ENCODE measurements at regions not wholly inside any gene's neighbourhood (a gene's known extent, or its start where the extent isn't known, plus 50 kb on each side); places are given as distances from the start of the nearest gene placed in this dataset.

- intact Hi-C loops (cut with micrococcal nuclease) (no loop called here), dilution Hi-C loops (cut with MboI; ENCODE audit: extremely low pct_ligation_motif_present, low sequenced_read_pairs) (no loop called here)
- Histone ChIP-seq H3K4me1 (ENCODE audit: control insufficient read depth, extremely low read depth, insufficient read depth, low read length) (no peaks in the 10 kb centered on the region), H3K36me3 (ENCODE audit: control insufficient read depth in 2 of 2, extremely low read depth in 1 of 2, insufficient read depth in 2 of 2, low read length in 2 of 2) (no peaks in the 10 kb centered on the region), H3K4me3 (replicated peaks in 1 of 3; ENCODE audit: insufficient read depth in 1 of 3, low read depth in 1 of 3, low read length in 3 of 3) (no peak overlapping the region), H3K79me2 (ENCODE audit: control insufficient read depth, insufficient read depth, low read length) (no peaks in the 10 kb centered on the region), H3K9me3 (replicated peaks; ENCODE audit: control insufficient read depth, insufficient read depth, low read length) (no peaks in the 10 kb centered on the region), H3K9me1 (replicated peaks; ENCODE audit: control insufficient read depth, extremely low read depth, insufficient read depth, low read length) (no peaks in the 10 kb centered on the region), H3K27me3 (ENCODE audit: control insufficient read depth in 2 of 2, insufficient read depth in 2 of 2, low read length in 2 of 2) (no peaks in the 10 kb centered on the region), H3K9ac (replicated peaks; ENCODE audit: extremely low read depth, insufficient read depth, low read length) (no peak overlapping the region), H2AFZ (ENCODE audit: low read depth, low read length) (no peak overlapping the region), H3K4me2 (ENCODE audit: insufficient read depth, low read length) (no peak overlapping the region), H4K20me1 (replicated peaks; ENCODE audit: control insufficient read depth, extremely low read depth, insufficient read depth, low read length) (no peaks in the 10 kb centered on the region), H3K27ac (ENCODE audit: insufficient read depth, low read depth, low read length) (no peak overlapping the region)
- BruUV-seq (replicated peaks): no TSS peak
- ChIA-PET CTCF (no interaction called here), POLR2A (no interaction called here)
- DNase-seq (ENCODE audit: low read depth, low spot score): no peak
- TF ChIP-seq, protein P1, sequence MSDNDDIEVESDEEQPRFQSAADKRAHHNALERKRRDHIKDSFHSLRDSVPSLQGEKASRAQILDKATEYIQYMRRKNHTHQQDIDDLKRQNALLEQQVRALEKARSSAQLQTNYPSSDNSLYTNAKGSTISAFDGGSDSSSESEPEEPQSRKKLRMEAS (IDR thresholded peaks at IDR 0.05; ENCODE audit: insufficient read depth, insufficient read length): no peak
- TF ChIP-seq MYC (IDR thresholded peaks at IDR 0.05; ENCODE audit: low read depth, low read length): no peak
- TF ChIP-seq, protein P2, sequence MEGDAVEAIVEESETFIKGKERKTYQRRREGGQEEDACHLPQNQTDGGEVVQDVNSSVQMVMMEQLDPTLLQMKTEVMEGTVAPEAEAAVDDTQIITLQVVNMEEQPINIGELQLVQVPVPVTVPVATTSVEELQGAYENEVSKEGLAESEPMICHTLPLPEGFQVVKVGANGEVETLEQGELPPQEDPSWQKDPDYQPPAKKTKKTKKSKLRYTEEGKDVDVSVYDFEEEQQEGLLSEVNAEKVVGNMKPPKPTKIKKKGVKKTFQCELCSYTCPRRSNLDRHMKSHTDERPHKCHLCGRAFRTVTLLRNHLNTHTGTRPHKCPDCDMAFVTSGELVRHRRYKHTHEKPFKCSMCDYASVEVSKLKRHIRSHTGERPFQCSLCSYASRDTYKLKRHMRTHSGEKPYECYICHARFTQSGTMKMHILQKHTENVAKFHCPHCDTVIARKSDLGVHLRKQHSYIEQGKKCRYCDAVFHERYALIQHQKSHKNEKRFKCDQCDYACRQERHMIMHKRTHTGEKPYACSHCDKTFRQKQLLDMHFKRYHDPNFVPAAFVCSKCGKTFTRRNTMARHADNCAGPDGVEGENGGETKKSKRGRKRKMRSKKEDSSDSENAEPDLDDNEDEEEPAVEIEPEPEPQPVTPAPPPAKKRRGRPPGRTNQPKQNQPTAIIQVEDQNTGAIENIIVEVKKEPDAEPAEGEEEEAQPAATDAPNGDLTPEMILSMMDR (IDR thresholded peaks at IDR 0.05; ENCODE audit: extremely low read depth in 1 of 2, insufficient read depth in 1 of 2, low read depth in 1 of 2, low read length in 2 of 2): no peak
- no peak for FAIRE-seq
Measured at GRCh38 chr11:98180511-98180910, 840.2 kb upstream of the CNTN5 start.

DNA sequence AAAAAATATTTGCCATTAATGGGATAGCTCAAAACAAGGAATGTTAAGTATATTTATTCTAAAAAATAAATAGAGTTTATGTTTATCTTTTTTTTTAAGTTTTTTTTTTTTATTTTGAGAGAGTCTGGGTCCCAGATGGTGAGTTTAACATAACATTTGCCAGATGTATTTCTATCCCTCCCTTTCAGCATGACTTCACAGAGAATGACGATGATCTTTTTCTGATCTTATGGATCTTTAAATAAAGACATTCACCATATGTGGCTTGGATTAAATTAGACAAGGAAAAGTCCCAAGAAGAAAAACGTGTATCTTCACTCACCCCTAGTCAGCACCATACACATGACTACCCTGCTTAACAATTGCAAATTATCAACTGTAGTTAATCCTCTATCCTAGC lies 839.8 kb upstream of the CNTN5 start:
- Histone ChIP-seq H3K36me3 (ENCODE audit: control insufficient read depth in 2 of 2, extremely low read depth in 1 of 2, insufficient read depth in 2 of 2, low read length in 2 of 2) (no peaks in the 10 kb centered on the region), H3K79me2 (ENCODE audit: control insufficient read depth, insufficient read depth, low read length) (no peaks in the 10 kb centered on the region), H3K9me3 (replicated peaks; ENCODE audit: control insufficient read depth, insufficient read depth, low read length) (no peaks in the 10 kb centered on the region), H3K27me3 (ENCODE audit: control insufficient read depth in 2 of 2, insufficient read depth in 2 of 2, low read length in 2 of 2) (no peaks in the 10 kb centered on the region), H3K4me3 (replicated peaks in 1 of 3; ENCODE audit: insufficient read depth in 1 of 3, low read depth in 1 of 3, low read length in 3 of 3) (no peak overlapping the region), H3K27ac (ENCODE audit: insufficient read depth, low read depth, low read length) (no peak overlapping the region), H3K4me1 (ENCODE audit: control insufficient read depth, extremely low read depth, insufficient read depth, low read length) (no peaks in the 10 kb centered on the region), H2AFZ (ENCODE audit: low read depth, low read length) (no peak overlapping the region), H3K9ac (replicated peaks; ENCODE audit: extremely low read depth, insufficient read depth, low read length) (no peak overlapping the region), H4K20me1 (replicated peaks; ENCODE audit: control insufficient read depth, extremely low read depth, insufficient read depth, low read length) (no peaks in the 10 kb centered on the region), H3K4me2 (ENCODE audit: insufficient read depth, low read length) (no peak overlapping the region), H3K9me1 (replicated peaks; ENCODE audit: control insufficient read depth, extremely low read depth, insufficient read depth, low read length) (no peaks in the 10 kb centered on the region)
- no peak for DNase-seq (ENCODE audit: low read depth, low spot score)
- ChIA-PET POLR2A (no interaction called here), CTCF (no interaction called here)
- FAIRE-seq: no peak
- intact Hi-C loops (cut with micrococcal nuclease) (no loop called here), dilution Hi-C loops (cut with MboI; ENCODE audit: extremely low pct_ligation_motif_present, low sequenced_read_pairs) (no loop called here)
- no TSS peak for BruUV-seq (replicated peaks)
- TF ChIP-seq FOS (IDR thresholded peaks at IDR 0.05; ENCODE audit: borderline replicate concordance, insufficient read depth, low read length) (no peak), POLR2AphosphoS5 (IDR thresholded peaks at IDR 0.05; ENCODE audit: insufficient read depth, low read depth, low read length) (no peak), MYC (IDR thresholded peaks at IDR 0.05; ENCODE audit: low read depth, low read length) (no peak), EZH2 (IDR thresholded peaks at IDR 0.05; ENCODE audit: borderline replicate concordance, low read depth, low read length, severe bottlenecking) (no peak), POLR2A (IDR thresholded peaks at IDR 0.05; ENCODE audit: low read depth, low read length) (no peak), GATA2 (IDR thresholded peaks at IDR 0.05; ENCODE audit: insufficient read depth, insufficient read length, low read depth, low read length) (no peak)

Data from endothelial cell of umbilical vein (primary cell).